ENCODE measurements at regions not wholly inside any gene's neighbourhood (a gene's known extent, or its start where the extent isn't known, plus 50 kb on each side); places are given as distances from the start of the nearest gene placed in this dataset.
"Not testable (repeated sequence)": the region's sequence is repeated elsewhere in the genome, so short reads cannot be mapped to it uniquely, and the experiment has no call there.

- no peak for DNase-seq (ENCODE audit: low read depth)
- TF ChIP-seq, protein P1, sequence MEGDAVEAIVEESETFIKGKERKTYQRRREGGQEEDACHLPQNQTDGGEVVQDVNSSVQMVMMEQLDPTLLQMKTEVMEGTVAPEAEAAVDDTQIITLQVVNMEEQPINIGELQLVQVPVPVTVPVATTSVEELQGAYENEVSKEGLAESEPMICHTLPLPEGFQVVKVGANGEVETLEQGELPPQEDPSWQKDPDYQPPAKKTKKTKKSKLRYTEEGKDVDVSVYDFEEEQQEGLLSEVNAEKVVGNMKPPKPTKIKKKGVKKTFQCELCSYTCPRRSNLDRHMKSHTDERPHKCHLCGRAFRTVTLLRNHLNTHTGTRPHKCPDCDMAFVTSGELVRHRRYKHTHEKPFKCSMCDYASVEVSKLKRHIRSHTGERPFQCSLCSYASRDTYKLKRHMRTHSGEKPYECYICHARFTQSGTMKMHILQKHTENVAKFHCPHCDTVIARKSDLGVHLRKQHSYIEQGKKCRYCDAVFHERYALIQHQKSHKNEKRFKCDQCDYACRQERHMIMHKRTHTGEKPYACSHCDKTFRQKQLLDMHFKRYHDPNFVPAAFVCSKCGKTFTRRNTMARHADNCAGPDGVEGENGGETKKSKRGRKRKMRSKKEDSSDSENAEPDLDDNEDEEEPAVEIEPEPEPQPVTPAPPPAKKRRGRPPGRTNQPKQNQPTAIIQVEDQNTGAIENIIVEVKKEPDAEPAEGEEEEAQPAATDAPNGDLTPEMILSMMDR (conservative IDR thresholded peaks at IDR 0.05; ENCODE audit: low read depth, low read length), result no peak
- H3K4me3 ChIP-seq (ENCODE audit: low read depth, low read length), result no peak overlapping the region
Measured at GRCh38 chr11:13149991-13150390, 127.6 kb upstream of the BMAL1 start.

DNA sequence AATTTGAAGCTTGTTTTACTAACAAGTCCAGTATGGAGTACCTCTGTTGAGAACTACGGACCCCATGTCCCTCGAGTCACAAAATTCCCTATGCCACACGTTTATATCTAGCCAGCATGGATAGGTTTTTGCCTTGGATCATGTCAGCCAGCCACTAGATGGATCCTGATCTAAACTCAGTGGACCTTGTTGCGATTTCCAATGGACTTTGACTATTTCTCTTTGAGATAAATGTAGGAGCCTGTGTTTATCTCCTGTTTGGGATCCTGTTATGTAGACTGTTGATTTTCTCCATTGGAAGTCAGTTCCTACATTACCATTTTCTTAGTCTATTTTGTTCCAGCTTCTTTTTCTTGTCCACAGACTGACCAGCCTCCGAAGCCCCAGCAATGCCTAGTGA, 127.1 kb upstream of the BMAL1 start:
- TF ChIP-seq, protein P1 (conservative IDR thresholded peaks at IDR 0.05; ENCODE audit: low read depth, low read length), result no peak
- DNase-seq (ENCODE audit: low read depth), result no peak
- no peak overlapping the region for H3K4me3 ChIP-seq (ENCODE audit: low read depth, low read length)

DNA sequence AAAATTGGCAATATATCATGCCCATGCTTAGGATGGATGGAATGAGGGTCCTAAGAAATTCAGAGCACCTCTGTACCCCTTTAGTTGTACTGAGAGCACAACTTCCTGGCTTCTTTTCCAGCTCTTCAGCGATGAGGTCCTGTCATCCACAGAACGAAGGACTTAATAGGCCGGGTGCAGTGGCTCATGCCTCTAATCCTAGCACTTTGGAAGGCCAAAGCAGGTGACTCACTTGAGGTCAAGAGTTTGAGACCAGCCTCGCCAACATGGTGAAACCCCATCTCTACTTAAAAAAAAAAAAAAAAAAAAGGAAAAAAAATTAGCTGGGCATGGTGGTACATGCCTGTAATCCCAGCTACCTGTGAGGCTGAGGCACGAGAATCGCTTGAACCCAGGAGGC, 125.3 kb upstream of the BMAL1 start:
- no peak overlapping the region for H3K4me3 ChIP-seq (ENCODE audit: low read depth, low read length)
- TF ChIP-seq, protein P1 (conservative IDR thresholded peaks at IDR 0.05; ENCODE audit: low read depth, low read length), result no peak
- DNase-seq (ENCODE audit: low read depth), result no peak

DNA sequence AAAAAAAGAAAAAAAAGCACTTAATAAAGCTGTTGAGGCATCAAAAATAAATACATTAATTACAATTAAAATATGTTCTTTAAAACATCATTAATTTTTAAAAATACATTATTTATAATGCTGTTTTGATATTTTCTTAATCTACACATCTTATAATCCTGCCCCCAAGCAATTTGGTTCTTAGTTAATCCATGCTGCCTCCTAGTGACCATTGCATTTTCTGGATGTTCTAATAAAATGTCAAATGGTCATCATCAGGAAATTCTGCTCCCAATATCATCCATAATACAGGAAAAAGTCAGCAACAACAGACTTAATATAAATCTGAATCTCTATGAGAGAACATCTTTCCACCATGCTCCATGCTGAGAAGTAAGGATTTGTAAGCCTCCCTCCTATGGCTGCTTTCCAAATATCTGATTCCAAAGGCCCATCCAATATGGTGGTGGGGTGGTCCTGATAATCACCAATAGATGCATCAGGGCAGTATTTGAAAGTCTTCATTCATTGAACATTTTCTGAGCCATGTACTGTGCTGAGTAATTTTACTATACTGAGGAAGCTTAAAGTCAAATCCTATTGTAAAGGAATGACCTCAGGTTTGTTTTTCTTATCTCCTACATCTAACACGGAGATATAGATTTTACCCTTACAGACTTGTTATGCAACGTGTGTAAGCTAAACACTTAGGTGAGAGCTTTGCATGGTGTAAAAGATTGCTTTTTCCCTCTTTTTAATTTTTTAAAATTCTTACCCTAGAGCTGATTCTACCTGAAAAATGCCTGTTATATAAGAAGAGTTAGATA, 124.7 kb upstream of the BMAL1 start:
- peak; percentile 60 for DNase-seq (ENCODE audit: low read depth)

GRCh38 chr11:13154374-13154773, 123.2 kb upstream of the BMAL1 start:
- DNase-seq (ENCODE audit: low read depth); H3K4me3 ChIP-seq (ENCODE audit: low read depth, low read length): not testable (repeated sequence)

More for the DNA sequence above, 124.7 kb upstream of the BMAL1 start:
- no peak overlapping the region for H3K4me3 ChIP-seq (ENCODE audit: low read depth, low read length)
- TF ChIP-seq, protein P1 (conservative IDR thresholded peaks at IDR 0.05; ENCODE audit: low read depth, low read length), result peak; percentile 64

DNA sequence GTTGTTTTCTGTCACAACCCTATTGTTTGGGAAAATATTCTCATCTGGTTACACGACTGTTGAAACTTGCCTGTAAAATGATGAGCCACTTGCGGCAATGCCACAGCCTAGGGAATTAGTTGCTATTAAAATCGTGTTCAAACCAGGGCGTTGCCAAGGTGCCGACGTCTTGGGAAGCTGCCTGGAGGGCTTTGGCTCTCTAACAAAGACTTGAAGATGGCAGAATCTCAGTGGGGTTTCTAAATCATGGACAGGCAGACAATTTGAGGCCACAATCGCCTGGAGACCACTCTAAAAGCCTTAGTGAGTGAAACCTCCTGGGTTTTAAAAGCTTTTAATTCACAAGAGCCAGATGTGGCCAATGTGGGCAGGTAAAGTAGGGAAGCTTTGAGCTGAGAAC, 117.2 kb upstream of the BMAL1 start:
- DNase-seq (ENCODE audit: low read depth), result no peak
- H3K4me3 ChIP-seq (ENCODE audit: low read depth, low read length), result no peak overlapping the region
- TF ChIP-seq, protein P1 (conservative IDR thresholded peaks at IDR 0.05; ENCODE audit: low read depth, low read length), result no peak

GRCh38 chr11:13160806-13161205, 116.8 kb upstream of the BMAL1 start:
- no peak overlapping the region for H3K4me3 ChIP-seq (ENCODE audit: low read depth, low read length)
- TF ChIP-seq, protein P1 (conservative IDR thresholded peaks at IDR 0.05; ENCODE audit: low read depth, low read length), result no peak

More at GRCh38 chr11:13160806-13161205, 116.8 kb upstream of the BMAL1 start:
- no peak for DNase-seq (ENCODE audit: low read depth)

Measured in choroid plexus epithelial cell (primary cell).